Activated CD4-positive, alpha-beta memory T cell treated with anti-CD3 and anti-CD28 coated beads, Interleukin-2, amount 10 ng/mL, durations not matched to agents 7 days and 5 days (primary cell): ENCODE measurements at regions not wholly inside any gene's neighbourhood (a gene's known extent, or its start where the extent isn't known, plus 50 kb on each side); places are given as distances from the start of the nearest gene placed in this dataset.
"Not testable (repeated sequence)": the region's sequence is repeated elsewhere in the genome, so short reads cannot be mapped to it uniquely, and the experiment has no call there.

Source experiments
- CTCF ChIA-PET: fragments of 350-600 bp; sonication (Branson Sonifier 250); formaldehyde crosslinking; loops from one replicate; lab custom pipeline; 2021; ENCODE audit warnings: antibody characterized with exemption, inconsistent platforms; lab: Charles Lee
- POLR2A ChIA-PET: fragments of 350-600 bp; sonication (Branson Sonifier 250); formaldehyde crosslinking; loops from one replicate; lab custom pipeline; 2021; ENCODE audit warnings: antibody characterized with exemption; lab: Charles Lee
- DNase-seq: peaks from one replicate; pipeline ENCODE4 v3.0.0-alpha.2; 2020
- H3K27ac Mint-ChIP-seq: one replicate; pipeline ENCODE4 v1.8.0; 2021; ENCODE audit warnings: mild to moderate bottlenecking, mixed read lengths
- H3K27me3 Mint-ChIP-seq: one replicate; pipeline ENCODE4 v1.8.0; 2021; ENCODE audit warnings: mixed read lengths
- H3K36me3 Mint-ChIP-seq: one replicate; pipeline ENCODE4 v1.8.0; 2021; ENCODE audit warnings: low read depth, mixed read lengths
- H3K4me1 Mint-ChIP-seq: one replicate; pipeline ENCODE4 v1.8.0; 2021; ENCODE audit warnings: mixed read lengths
- H3K4me3 Mint-ChIP-seq: one replicate; pipeline ENCODE4 v1.8.0; 2021; ENCODE audit warnings: mild to moderate bottlenecking, mixed read lengths
- H3K9me3 Mint-ChIP-seq: one replicate; pipeline ENCODE4 v1.8.0; 2021; ENCODE audit warnings: mixed read lengths

DNA sequence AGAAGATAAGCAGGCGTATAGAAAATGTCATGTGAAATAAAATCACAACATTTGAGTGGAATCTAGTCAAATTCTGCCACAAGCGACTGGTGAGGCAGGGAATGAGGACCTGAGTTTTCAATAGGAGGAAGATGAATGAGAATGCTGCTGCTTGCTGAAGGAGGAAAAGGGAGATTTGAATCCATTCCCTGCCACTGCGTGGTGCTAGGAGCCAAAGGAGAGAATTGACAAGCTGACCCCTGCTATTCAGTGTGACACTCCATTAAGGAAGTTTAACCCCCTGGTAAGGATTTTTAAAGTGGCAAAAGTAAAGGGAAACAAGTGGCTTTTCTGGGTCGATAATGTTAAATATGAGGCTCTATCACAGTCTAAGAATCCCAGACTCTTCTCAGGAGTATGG lies 314.0 kb downstream of the NAF1 start:
- POLR2A ChIA-PET = no interaction called here
- no peaks in the 10 kb centered on the region for H3K27me3 Mint-ChIP-seq
- CTCF ChIA-PET = no interaction called here
- DNase-seq = no peak
- no peak overlapping the region for H3K4me3 Mint-ChIP-seq
- no peaks in the 10 kb centered on the region for H3K4me1 Mint-ChIP-seq
- no peaks in the 10 kb centered on the region for H3K36me3 Mint-ChIP-seq
- H3K9me3 Mint-ChIP-seq = no peaks in the 10 kb centered on the region
- no peak overlapping the region for H3K27ac Mint-ChIP-seq

DNA sequence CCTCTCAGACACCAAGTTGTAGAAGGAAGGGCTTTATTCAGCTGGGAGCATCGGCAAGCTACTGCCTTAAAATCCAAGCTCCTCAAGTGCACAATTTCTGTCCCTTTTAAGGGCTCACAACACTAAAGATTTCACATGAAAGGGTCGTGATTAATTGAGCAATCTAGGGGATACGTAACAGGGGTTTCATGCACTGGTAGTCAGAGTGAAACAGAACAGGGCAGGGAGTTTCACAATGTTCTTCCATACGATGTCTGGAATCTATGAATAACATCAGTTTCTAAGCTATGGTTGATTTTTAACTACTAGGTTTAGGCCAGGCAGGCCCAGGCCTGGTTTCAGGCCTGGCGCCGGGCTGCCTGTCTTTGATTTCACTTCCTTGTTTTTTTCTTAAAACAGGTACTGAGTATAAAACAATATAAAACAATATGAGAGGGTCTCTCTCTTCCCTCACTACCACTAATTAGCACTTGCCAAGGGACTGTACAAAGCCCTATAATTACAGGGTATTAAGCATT lies 315.4 kb downstream of the NAF1 start:
- H3K4me1 Mint-ChIP-seq, POLR2A ChIA-PET, CTCF ChIA-PET, H3K36me3 Mint-ChIP-seq, DNase-seq, H3K27me3 Mint-ChIP-seq, H3K27ac Mint-ChIP-seq, H3K9me3 Mint-ChIP-seq, H3K4me3 Mint-ChIP-seq: not testable (repeated sequence)

DNA sequence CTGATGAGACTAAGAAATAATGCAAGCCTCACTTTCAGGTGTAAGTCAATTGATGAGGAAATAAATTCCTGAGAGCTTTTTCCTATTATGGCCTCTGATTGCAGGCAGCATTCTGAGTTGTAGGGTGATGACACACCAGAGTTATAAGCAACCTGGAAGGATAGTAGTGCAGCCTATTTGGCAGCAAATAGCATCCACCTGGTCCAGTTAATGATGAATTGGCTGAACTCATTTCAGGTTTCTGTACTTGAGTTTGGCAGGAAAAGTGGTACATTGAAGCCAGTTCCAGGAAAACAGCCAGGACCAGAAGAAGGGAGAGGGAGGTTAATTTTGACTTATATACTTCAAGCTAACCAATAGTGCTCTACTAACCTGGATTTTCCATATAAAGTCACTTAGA lies 316.8 kb downstream of the NAF1 start:
- H3K36me3 Mint-ChIP-seq = no peaks in the 10 kb centered on the region
- H3K4me3 Mint-ChIP-seq = no peak overlapping the region
- H3K9me3 Mint-ChIP-seq = no peaks in the 10 kb centered on the region
- H3K27me3 Mint-ChIP-seq = no peaks in the 10 kb centered on the region
- no peaks in the 10 kb centered on the region for H3K4me1 Mint-ChIP-seq
- DNase-seq = no peak
- ChIA-PET POLR2A (no interaction called here), CTCF (no interaction called here)
- H3K27ac Mint-ChIP-seq = no peak overlapping the region

DNA sequence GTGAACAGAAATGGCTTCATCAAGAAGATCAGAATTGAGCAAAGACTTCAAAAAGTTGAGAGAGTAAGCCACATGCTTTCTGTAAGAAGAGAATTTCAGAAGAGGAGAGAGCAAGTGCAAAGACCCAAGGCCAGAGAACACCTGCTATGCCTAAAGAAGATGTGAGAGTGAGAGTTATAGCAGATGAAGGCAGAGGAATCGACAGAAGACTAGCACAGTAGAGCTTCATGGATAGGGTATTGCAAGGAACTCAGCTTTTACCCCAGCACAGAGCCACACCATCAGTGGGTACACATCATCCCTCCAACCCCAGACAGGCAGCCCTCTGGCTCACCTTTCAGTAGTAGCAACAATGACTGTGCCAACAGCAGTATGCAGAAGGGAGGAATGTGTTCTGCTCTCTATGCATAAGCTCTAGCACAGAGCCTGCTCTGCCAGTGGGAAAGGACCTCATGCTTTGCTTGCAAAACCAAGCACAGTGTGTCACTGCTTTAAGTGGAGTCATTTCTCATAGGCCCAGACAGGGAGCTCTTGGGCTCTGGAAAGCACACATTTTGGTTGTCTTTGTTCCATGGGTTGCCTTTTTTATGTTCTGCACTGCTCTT lies 318.6 kb downstream of the NAF1 start:
- no peak overlapping the region for H3K27ac Mint-ChIP-seq

DNA sequence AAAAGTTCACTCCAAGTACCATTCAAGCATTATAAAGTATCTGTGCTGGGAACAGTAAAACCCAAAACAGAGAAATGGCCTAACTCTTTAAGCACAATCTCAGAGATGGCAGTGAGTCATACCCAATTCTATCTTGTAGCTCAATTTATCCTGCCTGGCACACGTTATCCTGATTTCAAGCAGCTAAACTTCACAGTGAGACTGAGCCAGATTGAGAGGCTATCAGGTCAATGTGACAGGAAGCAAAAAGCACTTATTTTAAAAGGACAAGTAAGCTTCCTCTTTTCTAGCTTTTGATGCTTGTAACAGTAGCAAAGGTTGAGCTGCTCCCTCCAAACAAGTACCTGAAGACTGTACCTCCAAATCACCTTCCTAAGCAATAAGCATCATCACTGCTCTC lies 324.9 kb downstream of the NAF1 start:
- CTCF ChIA-PET = no interaction called here

More for the DNA sequence above, 318.6 kb downstream of the NAF1 start:
- Mint-ChIP-seq H3K4me3 (no peak overlapping the region), H3K9me3 (no peaks in the 10 kb centered on the region), H3K36me3 (no peaks in the 10 kb centered on the region), H3K4me1 (no peaks in the 10 kb centered on the region), H3K27me3 (no peaks in the 10 kb centered on the region)
- DNase-seq = no peak
- ChIA-PET POLR2A (no interaction called here), CTCF (no interaction called here)

DNA sequence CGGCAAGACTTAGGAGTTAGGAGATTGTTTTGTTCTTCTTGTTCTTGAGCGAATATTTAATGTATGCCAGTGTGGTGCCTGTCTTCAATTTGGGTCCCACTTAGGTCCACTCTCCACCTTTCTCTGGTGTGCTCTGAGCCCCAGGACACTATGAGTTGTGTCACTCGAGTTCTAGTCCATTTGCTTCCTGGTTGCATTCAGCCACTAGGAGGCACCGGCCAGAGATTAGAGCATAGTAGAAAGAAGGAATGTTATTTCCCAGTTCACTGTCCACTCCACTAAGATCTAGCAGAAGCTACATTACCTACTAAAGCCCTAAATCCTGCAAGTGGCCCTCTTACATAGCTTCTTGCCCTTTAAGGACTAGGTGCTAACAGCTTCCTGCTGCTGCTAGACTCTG lies 326.9 kb downstream of the NAF1 start:
- no peak overlapping the region for H3K27ac Mint-ChIP-seq
- no peak overlapping the region for H3K4me3 Mint-ChIP-seq
- ChIA-PET POLR2A (no interaction called here), CTCF (no interaction called here)
- H3K36me3 Mint-ChIP-seq = no peaks in the 10 kb centered on the region
- no peak for DNase-seq
- H3K9me3 Mint-ChIP-seq = peaks cover 4% of the 10 kb centered on the region
- H3K4me1 Mint-ChIP-seq = no peaks in the 10 kb centered on the region
- H3K27me3 Mint-ChIP-seq = no peaks in the 10 kb centered on the region

More for the DNA sequence above, 324.9 kb downstream of the NAF1 start:
- POLR2A ChIA-PET = no interaction called here
- Mint-ChIP-seq H3K4me1 (no peaks in the 10 kb centered on the region), H3K9me3 (peaks cover 2% of the 10 kb centered on the region), H3K27me3 (no peaks in the 10 kb centered on the region), H3K27ac (no peak overlapping the region), H3K4me3 (no peak overlapping the region), H3K36me3 (no peaks in the 10 kb centered on the region)
- no peak for DNase-seq

DNA sequence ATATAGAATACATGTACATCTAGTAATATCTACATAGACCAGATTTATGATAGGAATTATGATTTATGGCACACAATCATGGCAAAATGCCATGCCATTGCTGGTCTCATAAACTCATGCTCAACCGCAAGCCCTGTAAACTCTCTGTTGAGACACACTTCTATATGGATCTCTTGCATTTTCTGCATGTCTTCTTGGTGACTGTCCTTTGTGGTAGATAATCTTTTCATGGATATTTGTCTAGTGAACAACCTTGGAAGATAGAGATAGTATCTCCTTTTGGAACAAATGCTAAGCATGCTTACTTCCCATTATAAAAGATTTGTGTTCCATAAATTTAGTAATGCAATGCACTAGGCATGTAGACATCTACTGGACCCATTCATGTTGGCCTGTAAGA lies 328.0 kb downstream of the NAF1 start:
- Mint-ChIP-seq H3K9me3 (peaks cover 4% of the 10 kb centered on the region), H3K36me3 (no peaks in the 10 kb centered on the region), H3K27me3 (no peaks in the 10 kb centered on the region), H3K4me1 (no peaks in the 10 kb centered on the region), H3K4me3 (no peak overlapping the region), H3K27ac (no peak overlapping the region)
- ChIA-PET CTCF (no interaction called here), POLR2A (no interaction called here)
- no peak for DNase-seq

DNA sequence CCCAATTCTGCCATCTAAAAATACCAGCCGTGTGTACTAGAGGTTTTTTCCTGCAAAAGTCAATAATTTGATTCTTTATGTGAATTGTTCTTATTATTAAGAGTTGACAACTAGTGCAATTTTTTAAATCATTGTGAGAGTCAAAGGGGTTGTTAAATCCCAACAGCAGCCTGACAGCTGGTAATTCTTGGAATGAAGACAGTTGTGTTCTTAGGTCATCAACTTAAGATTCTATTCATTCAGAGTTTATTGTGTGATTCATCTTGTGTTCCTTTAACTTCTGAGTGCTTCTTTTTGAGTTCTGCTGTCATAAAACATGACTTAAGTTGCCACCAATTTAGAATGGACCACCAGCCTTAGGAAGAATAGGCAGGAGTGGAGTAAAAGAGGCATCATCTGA lies 329.0 kb downstream of the NAF1 start:
- Mint-ChIP-seq H3K4me3 (no peak overlapping the region), H3K9me3 (peaks cover 4% of the 10 kb centered on the region), H3K36me3 (no peaks in the 10 kb centered on the region), H3K27me3 (no peaks in the 10 kb centered on the region), H3K4me1 (no peaks in the 10 kb centered on the region), H3K27ac (no peak overlapping the region)
- CTCF ChIA-PET = no interaction called here
- POLR2A ChIA-PET = no interaction called here
- DNase-seq = no peak

DNA sequence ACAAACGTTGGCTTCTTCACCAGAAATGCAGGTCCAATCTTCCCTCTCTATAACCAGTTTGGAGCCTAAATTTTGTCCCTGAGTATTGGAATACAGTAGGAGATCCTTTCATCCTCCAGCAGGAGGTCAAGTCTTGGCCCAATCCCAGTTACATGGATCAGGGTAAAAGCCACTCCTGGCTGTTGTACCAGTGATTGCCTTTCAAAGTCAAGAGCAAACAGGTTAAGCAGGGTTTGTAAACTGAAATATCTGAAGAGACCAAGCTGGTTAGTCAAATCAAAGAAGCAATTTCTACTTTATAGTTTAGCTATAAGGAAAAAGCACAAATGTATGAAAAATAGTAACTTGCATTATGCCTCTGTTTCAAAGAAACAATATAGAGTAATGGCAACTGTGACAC lies 329.4 kb downstream of the NAF1 start:
- Mint-ChIP-seq H3K4me3 (no peak overlapping the region), H3K36me3 (no peaks in the 10 kb centered on the region), H3K27ac (no peak overlapping the region), H3K9me3 (peaks cover 4% of the 10 kb centered on the region), H3K27me3 (no peaks in the 10 kb centered on the region), H3K4me1 (no peaks in the 10 kb centered on the region)
- CTCF ChIA-PET = interaction anchor here (0.6 kb wide), 1 partner anchor 201 kb away, joined by 3 read pairs; no protein-coding TSS in a partner anchor
- DNase-seq = no peak
- POLR2A ChIA-PET = no interaction called here

DNA sequence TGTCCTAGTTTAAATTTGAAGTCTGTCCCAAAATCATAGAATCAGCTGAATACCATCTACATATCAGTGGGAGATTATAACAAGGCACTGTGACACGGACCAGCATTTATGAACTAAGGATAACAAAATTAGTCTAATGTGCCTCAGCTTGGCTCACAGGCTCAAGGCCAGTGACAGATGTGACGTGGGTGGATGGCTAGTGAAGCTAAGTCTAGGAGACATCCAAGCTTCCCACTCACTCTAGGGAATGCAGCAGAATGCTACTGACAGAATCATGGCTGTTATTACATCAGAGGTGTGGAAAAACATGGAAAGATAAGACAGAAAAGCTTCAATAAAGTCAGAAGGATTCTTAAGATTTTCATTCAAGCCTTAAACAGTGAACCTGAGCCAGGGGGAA lies 329.9 kb downstream of the NAF1 start:
- Mint-ChIP-seq H3K4me1 (no peaks in the 10 kb centered on the region), H3K27ac (no peak overlapping the region), H3K36me3 (no peaks in the 10 kb centered on the region), H3K9me3 (peaks cover 4% of the 10 kb centered on the region), H3K27me3 (no peaks in the 10 kb centered on the region), H3K4me3 (no peak overlapping the region)
- ChIA-PET CTCF (interaction anchor here (0.6 kb wide), 1 partner anchor 201 kb away, joined by 3 read pairs; no protein-coding TSS in a partner anchor), POLR2A (no interaction called here)
- DNase-seq = no peak

DNA sequence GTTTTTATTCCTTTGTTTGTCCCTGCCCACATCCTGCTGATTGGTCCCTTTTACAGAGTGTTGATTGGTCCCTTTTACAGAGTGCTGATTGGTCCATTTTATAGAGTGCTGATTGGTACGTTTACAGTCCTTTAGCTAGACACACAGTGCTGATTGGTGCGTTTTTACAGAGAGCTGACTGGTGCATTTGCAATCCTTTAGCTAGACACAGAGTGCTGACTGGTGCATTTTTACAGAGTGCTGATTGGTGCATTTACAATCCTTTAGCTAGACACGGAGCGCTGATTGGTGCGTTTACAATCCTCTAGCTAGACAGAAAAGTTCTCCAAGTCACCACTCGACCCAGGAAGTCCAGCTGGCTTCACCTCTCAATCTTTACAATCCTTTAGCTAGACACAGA lies 330.4 kb downstream of the NAF1 start:
- H3K4me3 Mint-ChIP-seq, CTCF ChIA-PET, POLR2A ChIA-PET, H3K36me3 Mint-ChIP-seq, H3K9me3 Mint-ChIP-seq, H3K27ac Mint-ChIP-seq, H3K4me1 Mint-ChIP-seq, H3K27me3 Mint-ChIP-seq, DNase-seq: not testable (repeated sequence)

DNA sequence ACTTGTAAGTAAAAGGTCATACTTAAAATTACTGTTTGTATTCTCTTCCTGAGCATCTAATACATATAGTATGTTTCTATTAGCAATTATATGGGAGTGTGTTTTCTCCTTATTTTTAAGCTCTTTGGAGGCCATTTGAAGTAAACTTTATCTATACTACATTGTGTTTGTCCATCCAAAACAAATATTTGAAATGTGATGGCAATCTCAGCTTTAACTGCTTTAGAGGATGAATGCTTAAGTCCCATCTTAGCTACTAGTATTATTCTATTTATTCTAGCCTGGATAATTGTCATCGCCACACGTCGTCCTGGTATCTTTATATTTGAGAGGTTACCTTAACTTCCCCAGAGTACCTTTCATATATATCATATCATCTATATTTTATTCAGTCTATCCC lies 335.8 kb downstream of the NAF1 start:
- DNase-seq = no peak
- POLR2A ChIA-PET = no interaction called here
- no peak overlapping the region for H3K4me3 Mint-ChIP-seq
- CTCF ChIA-PET = no interaction called here
- H3K27ac Mint-ChIP-seq = no peak overlapping the region
- H3K36me3 Mint-ChIP-seq = no peaks in the 10 kb centered on the region
- H3K9me3 Mint-ChIP-seq = no peaks in the 10 kb centered on the region
- H3K4me1 Mint-ChIP-seq = no peaks in the 10 kb centered on the region
- H3K27me3 Mint-ChIP-seq = no peaks in the 10 kb centered on the region

DNA sequence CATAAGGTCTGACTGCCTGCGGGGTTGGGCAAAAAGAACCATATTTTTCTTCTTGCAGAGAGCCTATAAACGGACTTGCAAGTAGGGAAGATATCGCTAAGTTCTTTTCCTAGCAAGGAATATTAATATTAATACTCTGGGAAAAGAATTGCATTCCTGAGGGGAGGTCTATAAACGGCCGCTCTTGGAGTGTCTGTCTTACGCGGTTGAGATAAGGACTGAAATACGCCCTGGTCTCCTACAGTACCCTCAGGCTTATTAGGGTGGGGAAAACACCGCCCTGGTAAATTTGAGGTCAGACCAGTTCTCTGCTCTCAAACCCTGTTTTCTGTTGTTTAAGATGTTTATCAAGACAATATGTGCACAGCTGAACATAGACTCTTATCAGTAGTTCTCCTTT lies 349.3 kb downstream of the NAF1 start:
- H3K27me3 Mint-ChIP-seq, H3K4me3 Mint-ChIP-seq, H3K9me3 Mint-ChIP-seq, POLR2A ChIA-PET, H3K36me3 Mint-ChIP-seq, H3K27ac Mint-ChIP-seq, DNase-seq, H3K4me1 Mint-ChIP-seq, CTCF ChIA-PET: not testable (repeated sequence)

DNA sequence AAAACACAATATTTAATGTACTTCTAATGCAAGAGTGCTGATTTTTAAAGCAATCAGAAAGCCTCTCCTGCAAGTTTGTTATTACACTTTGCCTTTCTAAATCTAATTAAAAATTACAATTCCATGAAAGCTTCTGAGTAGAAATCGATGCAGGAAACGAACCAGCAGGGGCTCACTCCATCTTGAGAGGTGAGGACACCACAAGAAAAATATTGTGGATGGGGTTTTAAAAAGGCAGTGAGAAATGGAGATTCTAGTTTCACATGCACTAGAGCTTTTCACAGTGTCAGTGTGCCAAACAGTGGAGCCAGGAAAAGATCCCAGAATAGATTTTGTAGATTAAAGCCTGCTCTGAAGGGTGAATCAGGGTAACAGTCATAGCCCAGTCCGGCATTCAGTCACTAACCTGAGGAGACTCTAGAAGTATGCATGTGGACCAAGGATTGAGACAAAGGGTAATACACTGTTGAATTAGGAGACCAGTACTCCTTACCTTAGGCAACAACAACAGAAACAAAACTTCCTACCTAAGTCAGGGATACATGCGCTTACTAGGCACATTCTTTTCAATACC lies 362.3 kb downstream of the NAF1 start:
- Mint-ChIP-seq H3K27ac (no peak overlapping the region), H3K4me3 (no peak overlapping the region), H3K27me3 (no peaks in the 10 kb centered on the region), H3K4me1 (no peaks in the 10 kb centered on the region), H3K9me3 (no peaks in the 10 kb centered on the region), H3K36me3 (no peaks in the 10 kb centered on the region)
- ChIA-PET POLR2A (no interaction called here), CTCF (no interaction called here)
- DNase-seq = no peak
